ENCODE measurements at regions not wholly inside any gene's neighbourhood (a gene's known extent, or its start where the extent isn't known, plus 50 kb on each side); places are given as distances from the start of the nearest gene placed in this dataset.

DNA sequence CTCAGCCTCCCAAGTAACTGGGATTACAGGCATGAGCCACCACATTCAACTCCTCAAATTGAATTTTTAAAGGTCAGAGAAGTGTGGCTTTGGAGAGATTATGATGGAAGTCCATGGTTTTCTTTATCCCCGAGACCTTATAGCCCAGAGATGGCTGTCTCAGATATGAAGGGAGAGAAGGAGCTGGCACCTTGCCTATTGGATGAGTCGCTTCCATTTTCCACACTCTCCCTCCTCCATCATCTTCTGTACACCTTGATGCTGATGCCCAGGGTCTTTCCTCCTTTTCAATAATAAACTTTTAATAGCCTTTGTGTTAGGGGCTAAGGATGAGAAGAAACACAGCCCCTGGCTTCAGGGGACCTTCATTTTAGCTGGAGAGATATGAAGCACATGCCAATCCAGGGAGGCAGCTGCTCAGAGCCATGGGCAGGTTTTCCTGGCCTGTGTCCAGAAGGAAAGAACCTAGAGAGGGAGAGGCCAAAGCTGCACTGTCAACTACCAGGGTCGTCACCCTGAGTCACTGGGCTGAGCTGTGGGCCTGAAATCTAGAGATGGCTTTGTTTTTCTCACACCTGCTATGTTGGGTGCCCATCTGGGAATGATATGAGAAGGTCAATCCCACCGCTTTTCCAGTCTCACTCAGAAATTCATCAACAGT lies 146.0 kb upstream of the SERTAD2 start:
- TF ChIP-seq, protein P1, sequence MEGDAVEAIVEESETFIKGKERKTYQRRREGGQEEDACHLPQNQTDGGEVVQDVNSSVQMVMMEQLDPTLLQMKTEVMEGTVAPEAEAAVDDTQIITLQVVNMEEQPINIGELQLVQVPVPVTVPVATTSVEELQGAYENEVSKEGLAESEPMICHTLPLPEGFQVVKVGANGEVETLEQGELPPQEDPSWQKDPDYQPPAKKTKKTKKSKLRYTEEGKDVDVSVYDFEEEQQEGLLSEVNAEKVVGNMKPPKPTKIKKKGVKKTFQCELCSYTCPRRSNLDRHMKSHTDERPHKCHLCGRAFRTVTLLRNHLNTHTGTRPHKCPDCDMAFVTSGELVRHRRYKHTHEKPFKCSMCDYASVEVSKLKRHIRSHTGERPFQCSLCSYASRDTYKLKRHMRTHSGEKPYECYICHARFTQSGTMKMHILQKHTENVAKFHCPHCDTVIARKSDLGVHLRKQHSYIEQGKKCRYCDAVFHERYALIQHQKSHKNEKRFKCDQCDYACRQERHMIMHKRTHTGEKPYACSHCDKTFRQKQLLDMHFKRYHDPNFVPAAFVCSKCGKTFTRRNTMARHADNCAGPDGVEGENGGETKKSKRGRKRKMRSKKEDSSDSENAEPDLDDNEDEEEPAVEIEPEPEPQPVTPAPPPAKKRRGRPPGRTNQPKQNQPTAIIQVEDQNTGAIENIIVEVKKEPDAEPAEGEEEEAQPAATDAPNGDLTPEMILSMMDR (IDR thresholded peaks at IDR 0.05; ENCODE audit: low read length): no peak
- TF ChIP-seq EZH2 (IDR thresholded peaks at IDR 0.05; ENCODE audit: borderline replicate concordance, low read length): no peak

Data from OCI-LY1 (cell line).